ENCODE measurements at regions not wholly inside any gene's neighbourhood (a gene's known extent, or its start where the extent isn't known, plus 50 kb on each side); places are given as distances from the start of the nearest gene placed in this dataset.

GRCh38 chr5:135216471-135217343 lies 182.3 kb downstream of the MACROH2A1 start:
- Histone ChIP-seq H3K27ac (ENCODE audit: low read length) (no peak overlapping the region), H3K4me2 (ENCODE audit: insufficient read depth, low read length) (no peak overlapping the region), H3K79me2 (ENCODE audit: insufficient read depth, low read length) (no peaks in the 10 kb centered on the region), H4K20me1 (ENCODE audit: insufficient read depth, low read length) (no peaks in the 10 kb centered on the region), H3K36me3 (ENCODE audit: insufficient read depth, low read length) (no peaks in the 10 kb centered on the region), H2AFZ (ENCODE audit: low read depth, low read length) (no peak overlapping the region), H3K9ac (ENCODE audit: low read depth, low read length) (no peak overlapping the region), H3K9me3 (ENCODE audit: insufficient read depth, low read length, severe bottlenecking) (no peaks in the 10 kb centered on the region), H3K27me3 (ENCODE audit: insufficient read depth, low read length, poor library complexity) (no peaks in the 10 kb centered on the region), H3K4me3 (ENCODE audit: low read depth in 1 of 2, low read length in 2 of 2) (no peak overlapping the region), H3K4me1 (ENCODE audit: insufficient read depth, low read length) (no peaks in the 10 kb centered on the region)
- DNase-seq (no peak), ATAC-seq (ENCODE audit: insufficient read depth, low read depth) (no peak)
- TF ChIP-seq EZH2 (IDR thresholded peaks at IDR 0.05; ENCODE audit: borderline replicate concordance, low read depth, low read length, severe bottlenecking) (no peak), CTCF (IDR thresholded peaks at IDR 0.05; ENCODE audit: borderline replicate concordance, extremely low read depth, low read length, poor library complexity, severe bottlenecking) (no peak)

GRCh38 chr5:135215617-135216470 lies 181.8 kb upstream of the PITX1 start:
- ATAC-seq (ENCODE audit: insufficient read depth, low read depth) = no peak
- Histone ChIP-seq H3K4me1 (ENCODE audit: insufficient read depth, low read length) (no peaks in the 10 kb centered on the region), H3K27me3 (ENCODE audit: insufficient read depth, low read length, poor library complexity) (no peaks in the 10 kb centered on the region), H3K9ac (ENCODE audit: low read depth, low read length) (no peak overlapping the region), H4K20me1 (ENCODE audit: insufficient read depth, low read length) (no peaks in the 10 kb centered on the region), H3K4me2 (ENCODE audit: insufficient read depth, low read length) (no peak overlapping the region), H3K79me2 (ENCODE audit: insufficient read depth, low read length) (no peaks in the 10 kb centered on the region), H3K9me3 (ENCODE audit: insufficient read depth, low read length, severe bottlenecking) (no peaks in the 10 kb centered on the region), H3K36me3 (ENCODE audit: insufficient read depth, low read length) (no peaks in the 10 kb centered on the region), H3K27ac (ENCODE audit: low read length) (no peak overlapping the region), H3K4me3 (ENCODE audit: low read depth in 1 of 2, low read length in 2 of 2) (no peak overlapping the region), H2AFZ (ENCODE audit: low read depth, low read length) (no peak overlapping the region)
- TF ChIP-seq CTCF (IDR thresholded peaks at IDR 0.05; ENCODE audit: borderline replicate concordance, extremely low read depth, low read length, poor library complexity, severe bottlenecking) (no peak), EZH2 (IDR thresholded peaks at IDR 0.05; ENCODE audit: borderline replicate concordance, low read depth, low read length, severe bottlenecking) (no peak)
- DNase-seq = no peak

GRCh38 chr5:135214897-135215616 lies 181.0 kb upstream of the PITX1 start:
- H3K4me3 ChIP-seq (ENCODE audit: low read depth in 1 of 2, low read length in 2 of 2) = no peak overlapping the region
- no peak overlapping the region for H3K4me2 ChIP-seq (ENCODE audit: insufficient read depth, low read length)
- no peaks in the 10 kb centered on the region for H3K27me3 ChIP-seq (ENCODE audit: insufficient read depth, low read length, poor library complexity)
- H3K79me2 ChIP-seq (ENCODE audit: insufficient read depth, low read length) = no peaks in the 10 kb centered on the region
- DNase-seq (no peak), ATAC-seq (ENCODE audit: insufficient read depth, low read depth) (no peak)
- H3K36me3 ChIP-seq (ENCODE audit: insufficient read depth, low read length) = no peaks in the 10 kb centered on the region
- no peaks in the 10 kb centered on the region for H4K20me1 ChIP-seq (ENCODE audit: insufficient read depth, low read length)
- no peaks in the 10 kb centered on the region for H3K4me1 ChIP-seq (ENCODE audit: insufficient read depth, low read length)
- H3K9ac ChIP-seq (ENCODE audit: low read depth, low read length) = no peak overlapping the region
- H3K27ac ChIP-seq (ENCODE audit: low read length) = no peak overlapping the region
- no peaks in the 10 kb centered on the region for H3K9me3 ChIP-seq (ENCODE audit: insufficient read depth, low read length, severe bottlenecking)
- no peak overlapping the region for H2AFZ ChIP-seq (ENCODE audit: low read depth, low read length)
- TF ChIP-seq CTCF (IDR thresholded peaks at IDR 0.05; ENCODE audit: borderline replicate concordance, extremely low read depth, low read length, poor library complexity, severe bottlenecking) = no peak
- TF ChIP-seq EZH2 (IDR thresholded peaks at IDR 0.05; ENCODE audit: borderline replicate concordance, low read depth, low read length, severe bottlenecking) = no peak
